Dendritic cell treated with granulocyte-macrophage colony-stimulating factor and Interleukin-4, amounts not matched to agents 40 ng/mL and 50 ng/mL, for 4 days (primary cell): ENCODE measurements at regions not wholly inside any gene's neighbourhood (a gene's known extent, or its start where the extent isn't known, plus 50 kb on each side); places are given as distances from the start of the nearest gene placed in this dataset.
"Not testable (repeated sequence)": the region's sequence is repeated elsewhere in the genome, so short reads cannot be mapped to it uniquely, and the experiment has no call there.

Experiments used
- H3K27ac Mint-ChIP-seq: one replicate; pipeline ENCODE4 v1.8.0; 2022; ENCODE audit warnings: mild to moderate bottlenecking, mixed read lengths
- H3K27me3 Mint-ChIP-seq: one replicate; pipeline ENCODE4 v1.8.0; 2022; ENCODE audit warnings: mild to moderate bottlenecking, mixed read lengths
- H3K36me3 Mint-ChIP-seq: one replicate; pipeline ENCODE4 v1.8.0; 2022; ENCODE audit warnings: low read depth, mixed read lengths
- H3K4me1 Mint-ChIP-seq: one replicate; pipeline ENCODE4 v1.8.0; 2022; ENCODE audit warnings: low read depth, mixed read lengths
- H3K4me3 Mint-ChIP-seq: one replicate; pipeline ENCODE4 v1.8.0; 2022; ENCODE audit warnings: mild to moderate bottlenecking, moderate library complexity, mixed read lengths
- H3K9me3 Mint-ChIP-seq: one replicate; pipeline ENCODE4 v1.8.0; 2022; ENCODE audit warnings: mixed read lengths
- intact Hi-C: fragments of 100-400 bp; cut with micrococcal nuclease; formaldehyde crosslinking; loops from one replicate; pipeline ENCODE4 v1.15.0; 2022

DNA sequence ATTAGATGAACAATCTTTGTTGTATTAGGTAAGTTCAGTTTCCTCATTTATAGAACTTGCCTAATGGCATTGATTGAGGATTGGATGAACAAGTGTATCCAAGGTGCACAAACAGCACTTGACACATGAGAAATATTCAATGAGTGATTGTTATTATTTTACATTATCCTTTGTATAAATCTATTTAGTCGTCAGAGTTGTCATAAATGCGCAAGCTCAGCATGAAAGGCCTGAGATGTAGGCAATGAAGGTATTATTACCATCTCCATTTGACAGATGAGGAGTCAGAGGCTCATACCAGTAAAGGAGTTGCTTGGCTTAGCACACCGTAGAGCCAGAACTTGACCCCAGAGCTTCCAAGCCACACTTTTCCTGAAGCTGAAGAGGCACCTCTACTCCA, 291.4 kb downstream of the C1D start:
- H3K4me1 Mint-ChIP-seq, result no peaks in the 10 kb centered on the region
- no peak overlapping the region for H3K27ac Mint-ChIP-seq
- no peaks in the 10 kb centered on the region for H3K9me3 Mint-ChIP-seq
- H3K36me3 Mint-ChIP-seq, result no peaks in the 10 kb centered on the region
- no peaks in the 10 kb centered on the region for H3K27me3 Mint-ChIP-seq
- intact Hi-C loops, result no loop called here
- no peak overlapping the region for H3K4me3 Mint-ChIP-seq

DNA sequence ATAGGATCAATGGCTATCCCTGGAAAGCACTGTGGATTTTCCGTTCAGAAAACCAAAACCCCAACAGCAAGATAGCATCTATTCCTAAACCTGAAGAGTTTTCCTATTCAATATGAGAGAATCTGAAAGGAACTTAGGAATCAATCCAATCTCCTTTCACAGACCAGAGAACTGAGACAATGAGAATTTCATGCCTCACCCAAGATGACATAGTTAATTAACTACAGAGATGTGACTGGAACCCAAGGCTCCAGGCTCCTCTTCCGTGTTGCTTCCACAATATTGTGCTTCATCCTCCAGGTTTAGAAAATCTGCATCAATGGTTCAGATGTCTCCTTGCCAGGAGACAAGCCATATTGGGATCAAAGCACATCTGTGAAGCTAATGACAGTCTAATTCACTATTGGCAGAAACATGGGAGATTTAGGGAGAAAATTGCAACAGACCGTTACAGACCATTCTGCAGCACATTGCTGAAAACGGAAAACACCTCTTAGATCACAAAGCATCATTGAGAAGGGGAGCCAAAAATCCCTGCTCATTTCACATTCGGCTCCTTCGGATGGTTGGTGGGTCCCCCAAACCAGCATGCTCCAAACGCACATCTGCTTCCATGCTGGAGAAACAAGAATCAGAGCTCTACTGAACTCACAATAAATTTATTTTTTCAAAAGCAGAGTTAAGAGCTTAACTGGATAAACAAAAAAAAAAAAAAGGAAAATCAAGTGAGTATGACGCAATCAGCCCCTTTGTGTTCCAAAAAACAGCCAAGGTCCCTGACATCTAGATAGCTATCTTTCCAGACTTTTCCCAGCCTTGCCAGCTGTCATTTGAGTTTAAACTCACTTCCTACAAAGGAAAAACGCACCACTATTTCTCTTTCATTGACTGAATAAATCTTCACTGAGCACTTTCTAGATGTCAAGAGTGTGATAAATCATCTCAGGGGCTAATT, 290.3 kb downstream of the C1D start:
- no peak overlapping the region for H3K4me3 Mint-ChIP-seq

DNA sequence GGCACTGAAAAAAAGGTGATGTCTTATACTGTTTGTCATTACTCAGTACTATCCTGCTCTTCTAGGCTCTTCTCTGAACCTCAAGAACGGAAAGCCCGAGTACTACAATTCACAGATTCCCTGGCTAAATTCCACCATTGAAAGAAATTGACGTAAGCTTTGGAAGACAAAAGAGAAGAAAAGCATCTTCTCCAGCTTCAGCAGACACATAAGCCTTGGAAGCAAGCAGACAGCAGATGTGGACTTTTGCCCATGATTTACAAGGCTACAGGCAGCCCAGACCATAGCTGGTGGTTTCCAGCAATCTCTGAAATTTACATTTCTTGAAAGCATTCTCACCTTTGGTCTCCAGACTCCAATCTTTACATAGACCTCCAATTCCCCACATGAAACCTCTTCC, 289.0 kb downstream of the C1D start:
- H3K9me3 Mint-ChIP-seq, result no peaks in the 10 kb centered on the region
- no peaks in the 10 kb centered on the region for H3K4me1 Mint-ChIP-seq
- no peaks in the 10 kb centered on the region for H3K36me3 Mint-ChIP-seq
- intact Hi-C loops, result no loop called here
- no peak overlapping the region for H3K27ac Mint-ChIP-seq
- no peaks in the 10 kb centered on the region for H3K27me3 Mint-ChIP-seq
- no peak overlapping the region for H3K4me3 Mint-ChIP-seq

More for the DNA sequence above, 290.3 kb downstream of the C1D start:
- intact Hi-C loops, result no loop called here
- Mint-ChIP-seq H3K4me1 (no peaks in the 10 kb centered on the region), H3K36me3 (no peaks in the 10 kb centered on the region), H3K27ac (no peak overlapping the region), H3K9me3 (no peaks in the 10 kb centered on the region), H3K27me3 (no peaks in the 10 kb centered on the region)

DNA sequence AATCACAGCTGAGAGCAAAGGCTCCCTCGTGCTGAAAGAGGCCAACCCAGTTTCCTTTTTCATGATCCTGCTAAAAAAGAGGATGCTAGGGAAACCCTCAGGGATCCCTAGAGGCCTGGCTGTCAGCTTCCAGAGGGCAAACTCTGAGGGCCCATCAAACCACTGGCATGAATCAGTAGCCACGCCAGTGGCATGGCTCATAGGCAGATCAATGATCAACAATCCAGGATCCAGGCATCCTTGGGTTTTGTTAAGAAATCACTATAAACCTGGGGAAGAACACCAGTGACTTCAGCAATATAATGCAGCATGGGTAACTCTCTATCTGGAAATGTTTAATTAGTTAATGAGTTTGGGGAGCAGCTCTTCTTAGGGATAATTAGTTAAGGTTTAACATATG, 286.5 kb downstream of the C1D start:
- no peaks in the 10 kb centered on the region for H3K36me3 Mint-ChIP-seq
- no peaks in the 10 kb centered on the region for H3K4me1 Mint-ChIP-seq
- intact Hi-C loops, result no loop called here
- no peak overlapping the region for H3K4me3 Mint-ChIP-seq
- no peak overlapping the region for H3K27ac Mint-ChIP-seq
- no peaks in the 10 kb centered on the region for H3K9me3 Mint-ChIP-seq
- no peaks in the 10 kb centered on the region for H3K27me3 Mint-ChIP-seq

DNA sequence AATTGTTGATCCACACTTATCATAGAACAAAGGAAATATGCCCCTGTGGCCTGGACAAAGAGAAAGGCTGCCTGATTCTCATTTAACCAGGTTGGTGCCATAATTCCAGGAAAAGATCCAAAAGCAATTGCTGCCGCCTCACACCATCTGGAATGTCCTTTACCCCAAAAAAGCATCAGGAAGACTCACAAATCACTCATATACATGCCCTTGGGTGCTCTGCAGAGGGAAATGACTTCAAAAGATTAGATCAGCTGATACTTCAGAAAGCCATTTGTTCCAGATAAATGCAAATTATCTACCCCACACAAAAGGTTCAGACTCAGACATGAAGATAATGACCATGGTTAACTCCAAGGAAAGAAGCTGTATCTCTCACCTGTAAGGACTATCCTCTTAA, 285.8 kb downstream of the C1D start:
- Mint-ChIP-seq H3K9me3 (no peaks in the 10 kb centered on the region), H3K4me1 (no peaks in the 10 kb centered on the region), H3K27ac (no peak overlapping the region), H3K27me3 (no peaks in the 10 kb centered on the region), H3K36me3 (no peaks in the 10 kb centered on the region), H3K4me3 (no peak overlapping the region)
- intact Hi-C loops, result no loop called here

DNA sequence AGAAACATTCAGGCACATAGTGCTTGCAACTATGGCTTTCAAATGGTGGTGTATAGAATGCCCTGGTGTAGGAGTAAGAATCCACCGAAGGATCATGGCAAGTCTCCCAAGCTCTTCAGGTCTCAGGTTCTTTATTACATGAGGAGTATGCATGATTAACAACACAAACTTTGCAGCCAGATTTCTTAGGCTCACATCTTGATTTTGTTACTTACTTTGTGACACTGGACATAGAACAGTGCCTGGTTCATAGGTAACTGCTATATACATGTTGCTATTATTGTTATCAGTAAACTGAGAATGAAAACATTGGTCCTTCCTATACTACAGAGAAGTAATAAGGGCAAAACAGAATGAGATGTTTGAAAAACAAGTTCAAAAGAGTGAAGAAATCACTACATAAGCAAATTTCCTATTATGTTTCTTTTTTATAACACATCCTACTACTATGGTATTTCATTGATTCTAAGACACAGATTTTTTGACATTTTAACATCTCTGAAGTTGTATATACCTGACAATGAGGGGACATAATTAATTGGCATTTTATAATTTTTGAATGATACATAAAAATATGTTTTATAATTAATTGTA, 284.9 kb downstream of the C1D start:
- no peaks in the 10 kb centered on the region for H3K36me3 Mint-ChIP-seq
- no peak overlapping the region for H3K4me3 Mint-ChIP-seq
- H3K4me1 Mint-ChIP-seq, result no peaks in the 10 kb centered on the region
- no peaks in the 10 kb centered on the region for H3K27me3 Mint-ChIP-seq
- H3K27ac Mint-ChIP-seq, result no peak overlapping the region
- no peaks in the 10 kb centered on the region for H3K9me3 Mint-ChIP-seq
- intact Hi-C loops, result no loop called here

DNA sequence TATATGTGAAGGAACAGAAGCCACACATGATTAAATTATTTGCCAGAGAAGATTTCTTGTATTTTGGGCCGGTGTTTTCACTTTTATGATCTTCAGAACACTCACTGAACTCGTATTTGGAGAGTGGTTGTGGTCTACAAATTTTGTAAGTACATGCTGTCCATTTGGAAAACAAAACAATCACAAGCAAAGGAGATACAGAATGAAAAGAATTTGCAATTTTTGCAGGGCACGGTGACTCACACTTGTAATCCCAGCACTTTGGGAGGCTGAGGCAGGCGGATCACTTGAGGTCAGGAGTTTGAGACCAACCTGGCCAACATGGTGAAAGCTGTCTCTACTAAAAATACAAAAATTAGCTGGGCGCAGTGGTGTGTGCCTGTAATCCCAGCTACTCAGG, 282.0 kb downstream of the C1D start:
- H3K36me3 Mint-ChIP-seq, H3K4me1 Mint-ChIP-seq, intact Hi-C loops, H3K27me3 Mint-ChIP-seq, H3K9me3 Mint-ChIP-seq, H3K27ac Mint-ChIP-seq, H3K4me3 Mint-ChIP-seq: not testable (repeated sequence)

DNA sequence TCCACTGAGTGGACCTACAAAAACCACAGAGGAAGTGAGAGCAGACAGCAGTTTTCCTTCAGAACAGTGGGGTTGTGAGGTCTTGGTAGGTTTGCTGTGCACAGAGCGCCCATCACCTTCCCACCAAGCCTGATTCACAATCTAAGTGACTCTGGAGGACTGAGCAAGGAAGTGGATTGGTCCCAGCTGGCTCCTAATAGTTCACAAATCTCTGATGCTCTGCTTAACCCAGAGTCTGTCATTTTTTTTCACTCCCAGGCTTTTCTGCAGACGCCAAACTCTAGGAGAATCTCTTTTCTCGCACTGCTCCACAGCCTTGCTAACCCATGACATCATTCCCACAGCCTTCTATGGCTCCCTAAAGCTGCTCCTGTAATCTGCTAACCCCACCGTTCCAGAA, 280.4 kb downstream of the C1D start:
- Mint-ChIP-seq H3K27me3 (no peaks in the 10 kb centered on the region), H3K4me3 (no peak overlapping the region), H3K36me3 (no peaks in the 10 kb centered on the region), H3K27ac (no peak overlapping the region), H3K4me1 (no peaks in the 10 kb centered on the region), H3K9me3 (no peaks in the 10 kb centered on the region)
- intact Hi-C loops, result no loop called here

DNA sequence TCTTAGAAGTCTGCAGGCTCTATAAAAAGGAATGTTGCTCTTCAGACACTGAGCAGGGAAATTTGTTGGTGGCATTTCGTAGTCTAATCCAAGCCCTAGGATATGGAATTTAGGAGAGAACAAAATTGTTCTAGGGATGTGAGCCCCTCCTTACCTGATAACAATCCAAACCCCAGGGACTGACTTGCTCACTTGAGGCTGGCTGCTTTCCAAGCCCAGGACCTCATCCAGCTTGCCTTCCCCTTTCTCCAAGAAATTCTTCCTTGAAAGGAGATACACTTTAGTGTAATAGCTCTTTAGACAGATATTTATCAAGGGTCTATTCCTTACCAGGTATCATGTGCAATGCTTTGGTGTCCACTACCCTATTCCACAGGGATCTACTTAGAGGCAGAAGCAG, 279.8 kb downstream of the C1D start:
- Mint-ChIP-seq H3K4me3 (no peak overlapping the region), H3K27ac (no peak overlapping the region), H3K9me3 (no peaks in the 10 kb centered on the region), H3K4me1 (no peaks in the 10 kb centered on the region), H3K36me3 (no peaks in the 10 kb centered on the region), H3K27me3 (no peaks in the 10 kb centered on the region)
- intact Hi-C loops, result no loop called here

DNA sequence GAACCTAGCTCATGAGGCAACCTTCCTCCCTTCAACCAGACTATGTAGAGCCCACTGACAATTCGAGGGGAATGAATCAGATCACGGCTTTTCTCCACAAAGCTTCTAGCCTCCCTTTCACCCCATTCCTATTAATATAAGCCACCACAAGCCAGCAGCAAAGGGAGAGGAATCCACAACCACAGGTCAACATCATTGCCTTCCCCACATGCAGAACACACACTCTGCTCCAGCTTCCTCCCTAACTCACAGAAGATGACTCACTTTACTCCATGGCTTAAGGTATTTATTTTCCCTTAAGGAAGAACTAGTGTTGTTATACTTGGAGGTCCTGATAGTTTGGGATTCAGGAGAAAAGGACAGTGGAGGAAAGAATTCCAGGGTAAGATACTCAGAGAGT, 272.2 kb downstream of the C1D start:
- H3K9me3 Mint-ChIP-seq, result no peaks in the 10 kb centered on the region
- no peaks in the 10 kb centered on the region for H3K4me1 Mint-ChIP-seq
- intact Hi-C loops, result no loop called here
- no peaks in the 10 kb centered on the region for H3K36me3 Mint-ChIP-seq
- H3K27ac Mint-ChIP-seq, result no peak overlapping the region
- H3K4me3 Mint-ChIP-seq, result no peak overlapping the region
- H3K27me3 Mint-ChIP-seq, result no peaks in the 10 kb centered on the region

DNA sequence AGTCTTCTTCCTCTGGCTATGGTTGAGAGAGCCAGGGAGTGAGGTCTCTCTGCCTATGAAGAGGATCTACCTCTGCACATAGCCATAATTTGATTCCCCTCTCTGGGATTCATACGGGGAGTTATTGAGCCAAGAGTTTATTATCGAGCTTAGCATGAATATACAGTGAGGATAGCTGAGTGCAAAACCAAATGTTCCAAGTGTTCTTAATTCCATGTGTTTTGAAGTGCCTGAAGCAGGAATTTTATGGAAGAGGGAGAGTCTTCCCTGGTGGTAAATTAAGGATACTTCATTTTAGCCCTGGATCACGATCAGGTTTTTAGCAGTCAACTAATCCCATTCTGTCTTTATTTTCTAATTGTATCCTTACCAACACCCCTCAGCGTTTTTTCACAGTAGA, 270.6 kb downstream of the C1D start:
- intact Hi-C loops, result no loop called here
- H3K4me1 Mint-ChIP-seq, result no peaks in the 10 kb centered on the region
- no peaks in the 10 kb centered on the region for H3K9me3 Mint-ChIP-seq
- H3K27ac Mint-ChIP-seq, result no peak overlapping the region
- no peak overlapping the region for H3K4me3 Mint-ChIP-seq
- no peaks in the 10 kb centered on the region for H3K36me3 Mint-ChIP-seq
- peaks cover 1% of the 10 kb centered on the region for H3K27me3 Mint-ChIP-seq

DNA sequence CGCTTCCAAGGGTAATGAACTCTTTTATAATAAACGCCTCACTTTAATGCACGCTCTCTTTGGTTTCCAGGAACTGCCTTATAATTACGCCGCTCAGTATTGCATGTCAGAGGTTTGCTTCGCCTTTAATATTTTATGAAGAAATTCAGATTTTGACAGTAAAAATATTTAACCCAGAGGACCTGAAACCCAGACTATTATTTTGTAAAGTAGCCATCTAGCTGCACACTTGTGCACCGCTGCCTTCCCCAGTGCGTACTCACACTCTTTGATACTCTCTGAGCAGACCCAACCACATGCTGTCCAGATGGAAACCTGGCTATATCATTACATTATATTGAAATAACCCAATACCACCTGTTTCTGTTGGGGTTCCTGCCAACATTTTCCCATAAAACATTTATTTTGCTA, 270.1 kb downstream of the C1D start:
- Mint-ChIP-seq H3K4me1 (no peaks in the 10 kb centered on the region), H3K4me3 (no peak overlapping the region), H3K9me3 (no peaks in the 10 kb centered on the region), H3K36me3 (no peaks in the 10 kb centered on the region), H3K27me3 (peaks cover 1% of the 10 kb centered on the region), H3K27ac (no peak overlapping the region)
- intact Hi-C loops, result no loop called here

DNA sequence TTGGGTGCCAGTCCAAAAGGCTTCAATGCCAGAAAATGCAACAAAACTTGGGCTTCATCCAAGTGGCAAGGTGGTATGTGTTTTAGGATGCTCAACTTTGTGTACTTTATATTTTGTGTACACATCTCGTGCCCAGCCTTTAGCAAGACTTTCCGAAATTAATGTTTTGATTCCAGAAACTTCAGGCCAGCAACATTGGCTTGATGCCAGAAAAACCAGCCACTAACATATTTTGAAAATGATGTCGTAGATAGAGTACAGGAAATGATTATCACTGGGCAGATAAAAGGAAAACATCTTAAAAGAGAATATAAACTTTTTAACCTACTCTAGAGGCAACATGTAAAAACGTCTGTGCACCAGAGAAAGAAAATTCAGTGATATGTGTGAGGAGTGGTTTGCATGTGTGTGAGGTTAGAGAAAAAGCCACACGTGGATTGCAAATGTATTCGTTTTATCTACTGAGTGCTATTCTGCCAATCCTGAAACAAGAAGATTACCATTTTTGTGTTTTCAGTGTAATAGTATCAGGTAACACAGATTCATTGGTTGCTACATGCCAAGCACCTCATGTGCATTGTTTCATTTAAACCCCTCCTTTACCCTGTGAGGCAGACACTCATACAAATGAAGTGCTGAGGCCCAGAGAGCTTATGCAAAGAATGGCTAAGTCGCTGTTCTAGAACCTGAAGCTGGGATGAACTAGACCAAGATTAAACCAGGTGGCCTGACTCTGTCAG, 264.8 kb downstream of the C1D start:
- no peak overlapping the region for H3K4me3 Mint-ChIP-seq
- no peak overlapping the region for H3K27ac Mint-ChIP-seq
- intact Hi-C loops, result no loop called here
- no peaks in the 10 kb centered on the region for H3K36me3 Mint-ChIP-seq
- H3K27me3 Mint-ChIP-seq, result peaks cover 1% of the 10 kb centered on the region
- no peaks in the 10 kb centered on the region for H3K4me1 Mint-ChIP-seq
- no peaks in the 10 kb centered on the region for H3K9me3 Mint-ChIP-seq

DNA sequence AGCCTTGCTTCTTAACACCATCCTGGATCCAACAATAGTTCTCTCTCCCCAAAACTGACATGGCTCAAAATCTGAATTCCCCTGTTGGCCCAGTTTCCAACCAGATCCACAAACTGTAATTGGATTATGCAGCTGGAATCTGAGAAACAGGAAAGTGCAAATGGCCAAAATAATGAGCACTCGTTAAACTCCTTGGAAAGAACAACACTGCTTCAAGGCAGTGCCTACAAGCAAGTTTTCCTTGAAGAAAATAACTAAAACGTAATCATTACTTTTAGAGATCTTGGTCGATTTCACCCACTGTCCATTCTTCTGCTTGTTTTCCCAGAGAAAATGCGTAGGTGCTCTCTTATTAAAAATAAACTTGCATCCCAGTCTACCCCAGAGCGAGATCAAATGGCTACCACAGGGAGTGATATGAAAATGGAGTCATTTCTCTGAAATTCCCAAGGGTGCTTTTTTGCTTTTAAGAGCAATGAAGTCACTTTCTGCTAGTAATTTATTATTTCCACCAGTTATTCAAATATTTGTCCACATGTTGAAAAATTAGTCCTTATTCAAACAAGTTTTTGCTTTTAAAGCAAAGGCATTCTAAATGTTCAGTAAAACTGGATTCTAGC, 264.2 kb downstream of the C1D start:
- H3K4me3 Mint-ChIP-seq, result no peak overlapping the region
- intact Hi-C loops, result no loop called here
- no peak overlapping the region for H3K27ac Mint-ChIP-seq

More for the DNA sequence above, 264.2 kb downstream of the C1D start:
- Mint-ChIP-seq H3K36me3 (no peaks in the 10 kb centered on the region), H3K27me3 (peaks cover 1% of the 10 kb centered on the region), H3K9me3 (no peaks in the 10 kb centered on the region), H3K4me1 (no peaks in the 10 kb centered on the region)
